Endothelial cell (in vitro differentiated cells): ENCODE measurements at regions not wholly inside any gene's neighbourhood (a gene's known extent, or its start where the extent isn't known, plus 50 kb on each side); places are given as distances from the start of the nearest gene placed in this dataset.

Experiments used
- DNase-seq: peaks from one replicate; pipeline ENCODE4 v3.0.0; 2021; ENCODE audit warnings: low spot score
- H3K27ac Mint-ChIP-seq: one replicate; pipeline ENCODE4 v1.8.0; 2021; ENCODE audit warnings: mixed read lengths, inconsistent platforms; ENCODE audit not compliant: unreplicated experiment
- H3K27me3 Mint-ChIP-seq: one replicate; pipeline ENCODE4 v1.8.0; 2021; ENCODE audit warnings: mild to moderate bottlenecking, moderate library complexity, mixed read lengths, inconsistent platforms; ENCODE audit not compliant: unreplicated experiment
- H3K36me3 Mint-ChIP-seq: one replicate; pipeline ENCODE4 v1.8.0; 2021; ENCODE audit warnings: mild to moderate bottlenecking, low read depth, mixed read lengths, inconsistent platforms; ENCODE audit not compliant: unreplicated experiment
- H3K4me1 Mint-ChIP-seq: one replicate; pipeline ENCODE4 v1.8.0; 2021; ENCODE audit warnings: mild to moderate bottlenecking, mixed read lengths, inconsistent platforms; ENCODE audit not compliant: unreplicated experiment
- H3K4me3 Mint-ChIP-seq: one replicate; pipeline ENCODE4 v1.8.0; 2021; ENCODE audit warnings: mild to moderate bottlenecking, mixed read lengths, inconsistent platforms; ENCODE audit not compliant: unreplicated experiment
- H3K9me3 Mint-ChIP-seq: one replicate; pipeline ENCODE4 v1.8.0; 2021; ENCODE audit warnings: mixed read lengths, inconsistent platforms; ENCODE audit not compliant: unreplicated experiment
- CTCF ChIP-seq: fragments of 200-600 bp; sonication (generic); IDR thresholded peaks from one replicate; pipeline ENCODE4 v1.5.0; 2021; ENCODE audit warnings: antibody characterized with exemption; ENCODE audit not compliant: unreplicated experiment

- Mint-ChIP-seq H3K27me3 (no peaks in the 10 kb centered on the region), H3K9me3 (no peaks in the 10 kb centered on the region), H3K36me3 (no peaks in the 10 kb centered on the region), H3K4me1 (peaks cover 5% of the 10 kb centered on the region), H3K27ac (no peak overlapping the region), H3K4me3 (no peak overlapping the region)
- TF ChIP-seq CTCF = no peak
- DNase-seq = no peak
These were observed 125.7 kb upstream of the RND3 start for GRCh38 chr2:150612957-150613710.

GRCh38 chr2:150610670-150611279 is 123.3 kb upstream of the RND3 start:
- TF ChIP-seq CTCF = peak; percentile 57
- H3K27me3 Mint-ChIP-seq = no peaks in the 10 kb centered on the region
- peaks cover 5% of the 10 kb centered on the region for H3K4me1 Mint-ChIP-seq
- H3K27ac Mint-ChIP-seq = no peak overlapping the region
- no peaks in the 10 kb centered on the region for H3K36me3 Mint-ChIP-seq
- DNase-seq = peak; percentile 35
- no peak overlapping the region for H3K4me3 Mint-ChIP-seq
- H3K9me3 Mint-ChIP-seq = no peaks in the 10 kb centered on the region

- Mint-ChIP-seq H3K27me3 (no peaks in the 10 kb centered on the region), H3K4me1 (peaks cover 5% of the 10 kb centered on the region), H3K27ac (no peak overlapping the region), H3K4me3 (no peak overlapping the region), H3K9me3 (no peaks in the 10 kb centered on the region), H3K36me3 (no peaks in the 10 kb centered on the region)
- TF ChIP-seq CTCF = no peak
- DNase-seq = no peak
These were observed 122.5 kb upstream of the RND3 start for GRCh38 chr2:150609831-150610582.

GRCh38 chr2:150608341-150608740 is 120.9 kb upstream of the RND3 start:
- no peaks in the 10 kb centered on the region for H3K27me3 Mint-ChIP-seq
- no peak overlapping the region for H3K4me3 Mint-ChIP-seq
- TF ChIP-seq CTCF = no peak
- peaks cover 5% of the 10 kb centered on the region for H3K4me1 Mint-ChIP-seq
- no peak for DNase-seq
- no peaks in the 10 kb centered on the region for H3K36me3 Mint-ChIP-seq
- H3K9me3 Mint-ChIP-seq = no peaks in the 10 kb centered on the region
- H3K27ac Mint-ChIP-seq = no peak overlapping the region
